Large intestine (tissue), 3 donors: ENCODE measurements at regions not wholly inside any gene's neighbourhood (a gene's known extent, or its start where the extent isn't known, plus 50 kb on each side); places are given as distances from the start of the nearest gene placed in this dataset.
A peak's percentile ranks its signal among the peaks of the same experiment; 100 is the strongest.

Experiments
- DNase-seq, 2 donors: peaks; one replicate each; pipeline versions ENCODE4 v3.0.0 to v3.0.0-alpha.2; 2013
- H3K27ac ChIP-seq: one replicate; pipeline ENCODE4 v1.5.1; 2013; ENCODE audit warnings: low read length
- H3K27me3 ChIP-seq: 2 replicates; pipeline ENCODE4 v1.6.1; 2013; ENCODE audit warnings: low read length; ENCODE audit not compliant: control insufficient read depth, insufficient read depth
- H3K36me3 ChIP-seq: 2 replicates; pipeline ENCODE4 v1.6.1; 2013; ENCODE audit warnings: low read length; ENCODE audit not compliant: control insufficient read depth, insufficient read depth
- H3K4me1 ChIP-seq: one replicate; pipeline ENCODE4 v1.6.1; 2013; ENCODE audit warnings: low read length; ENCODE audit not compliant: control insufficient read depth, insufficient read depth
- H3K4me3 ChIP-seq: one replicate; pipeline ENCODE4 v1.5.1; 2013; ENCODE audit warnings: low read length
- H3K9me3 ChIP-seq: one replicate; pipeline ENCODE4 v1.6.1; 2013; ENCODE audit warnings: mild to moderate bottlenecking, low read depth, low read length, moderate library complexity; ENCODE audit not compliant: control insufficient read depth
- WGBS: methylation state at CpG from one replicate; pipeline ENCODE4 v1.1.5; 2013; ENCODE audit warnings: low lambda C conversion rate; ENCODE audit not compliant: insufficient coverage; 5-methylcytosine and 5-hydroxymethylcytosine counted together

GRCh38 chr2:18828296-18828695 is 238.9 kb upstream of the NT5C1B start:
- Histone ChIP-seq H3K27ac (no peak overlapping the region), H3K27me3 (no peaks in the 10 kb centered on the region), H3K4me3 (no peak overlapping the region), H3K36me3 (no peaks in the 10 kb centered on the region), H3K9me3 (no peaks in the 10 kb centered on the region), H3K4me1 (peaks cover 63% of the 10 kb centered on the region)
- no peak for DNase-seq
- no CpG with 5 or more reads among the region's 3 CpGs for WGBS

GRCh38 chr2:18825838-18826237 is 236.5 kb upstream of the NT5C1B start:
- Histone ChIP-seq H3K27ac (no peak overlapping the region), H3K4me1 (peaks cover 52% of the 10 kb centered on the region), H3K9me3 (no peaks in the 10 kb centered on the region), H3K4me3 (no peak overlapping the region), H3K27me3 (no peaks in the 10 kb centered on the region), H3K36me3 (no peaks in the 10 kb centered on the region)
- 44% methylated on average over 5 of the region's 7 CpGs for WGBS
- peak; percentile 55 to 71 for DNase-seq

GRCh38 chr2:18824915-18825314 is 235.5 kb upstream of the NT5C1B start:
- H3K4me1 ChIP-seq: peaks cover 48% of the 10 kb centered on the region
- H3K4me3 ChIP-seq: no peak overlapping the region
- H3K27me3 ChIP-seq: no peaks in the 10 kb centered on the region
- DNase-seq: no peak
- no peaks in the 10 kb centered on the region for H3K9me3 ChIP-seq
- no peak overlapping the region for H3K27ac ChIP-seq
- WGBS: no CpG with 5 or more reads among the region's 2 CpGs
- no peaks in the 10 kb centered on the region for H3K36me3 ChIP-seq

GRCh38 chr2:18824325-18824790 is 235.0 kb upstream of the NT5C1B start:
- Histone ChIP-seq H3K4me3 (no peak overlapping the region), H3K27ac (no peak overlapping the region), H3K4me1 (peaks cover 43% of the 10 kb centered on the region), H3K9me3 (no peaks in the 10 kb centered on the region), H3K36me3 (no peaks in the 10 kb centered on the region), H3K27me3 (no peaks in the 10 kb centered on the region)
- no peak for DNase-seq
- WGBS: 60% methylated on average over 1 of the region's 2 CpGs

- no peak for DNase-seq
- Histone ChIP-seq H3K4me1 (peaks cover 25% of the 10 kb centered on the region), H3K27me3 (no peaks in the 10 kb centered on the region), H3K4me3 (no peak overlapping the region), H3K9me3 (no peaks in the 10 kb centered on the region), H3K27ac (no peak overlapping the region), H3K36me3 (no peaks in the 10 kb centered on the region)
- WGBS: no CpG with 5 or more reads among the region's 1 CpG
These were observed 232.1 kb upstream of the NT5C1B start for GRCh38 chr2:18821431-18821830.

GRCh38 chr2:18820966-18821365 is 231.6 kb upstream of the NT5C1B start:
- H3K4me3 ChIP-seq: no peak overlapping the region
- H3K4me1 ChIP-seq: peaks cover 20% of the 10 kb centered on the region
- DNase-seq: no peak
- no peaks in the 10 kb centered on the region for H3K36me3 ChIP-seq
- no CpG with 5 or more reads among the region's 1 CpG for WGBS
- no peaks in the 10 kb centered on the region for H3K27me3 ChIP-seq
- no peaks in the 10 kb centered on the region for H3K9me3 ChIP-seq
- no peak overlapping the region for H3K27ac ChIP-seq

GRCh38 chr2:18819566-18819965 is 230.2 kb upstream of the NT5C1B start:
- Histone ChIP-seq H3K27ac (no peak overlapping the region), H3K9me3 (no peaks in the 10 kb centered on the region), H3K4me1 (peaks cover 7% of the 10 kb centered on the region), H3K36me3 (no peaks in the 10 kb centered on the region), H3K4me3 (no peak overlapping the region), H3K27me3 (no peaks in the 10 kb centered on the region)
- DNase-seq: no peak
- WGBS: no CpG with 5 or more reads among the region's 2 CpGs

- no peak for DNase-seq
- Histone ChIP-seq H3K27me3 (no peaks in the 10 kb centered on the region), H3K27ac (no peak overlapping the region), H3K4me3 (no peak overlapping the region), H3K36me3 (no peaks in the 10 kb centered on the region), H3K4me1 (no peaks in the 10 kb centered on the region), H3K9me3 (no peaks in the 10 kb centered on the region)
- WGBS: no CpG with 5 or more reads among the region's 2 CpGs
These were observed 225.0 kb upstream of the NT5C1B start for GRCh38 chr2:18814387-18814786.

GRCh38 chr2:18804536-18804935 is 215.2 kb upstream of the NT5C1B start:
- Histone ChIP-seq H3K27me3 (no peaks in the 10 kb centered on the region), H3K36me3 (no peaks in the 10 kb centered on the region), H3K9me3 (no peaks in the 10 kb centered on the region), H3K27ac (no peak overlapping the region), H3K4me1 (peaks cover 5% of the 10 kb centered on the region), H3K4me3 (no peak overlapping the region)
- DNase-seq: no peak
- WGBS: no CpG with 5 or more reads among the region's 1 CpG

GRCh38 chr2:18803141-18803939 is 214.0 kb upstream of the NT5C1B start:
- Histone ChIP-seq H3K4me1 (peaks cover 6% of the 10 kb centered on the region), H3K4me3 (no peak overlapping the region), H3K27ac (no peak overlapping the region), H3K27me3 (no peaks in the 10 kb centered on the region), H3K9me3 (no peaks in the 10 kb centered on the region), H3K36me3 (no peaks in the 10 kb centered on the region)
- WGBS: 100% methylated on average over 1 of the region's 2 CpGs
- no peak for DNase-seq
